ENCODE measurements at regions not wholly inside any gene's neighbourhood (a gene's known extent, or its start where the extent isn't known, plus 50 kb on each side); places are given as distances from the start of the nearest gene placed in this dataset.

- Histone ChIP-seq H3K9ac (ENCODE audit: low read depth in 1 of 2, low read length in 2 of 2) (no peak overlapping the region), H3K27me3 (ENCODE audit: control insufficient read depth in 2 of 2, insufficient read depth in 2 of 2, low read length in 2 of 2) (no peaks in the 10 kb centered on the region), H3K9me3 (ENCODE audit: control insufficient read depth in 2 of 2, low read length in 2 of 2) (no peaks in the 10 kb centered on the region), H3K36me3 (ENCODE audit: control insufficient read depth in 2 of 2, insufficient read depth in 2 of 2, low read length in 2 of 2) (peaks cover 0 to 2% of the 10 kb centered on the region in 2 donors), H3K4me1 (ENCODE audit: control insufficient read depth in 2 of 2, insufficient read depth in 2 of 2, low read length in 2 of 2) (peaks cover 24 to 43% of the 10 kb centered on the region in 2 donors), H3K4me3 (ENCODE audit: low read length in 2 of 2) (no peak overlapping the region), H3K27ac (ENCODE audit: low read depth in 2 of 2, low read length in 2 of 2) (no peak overlapping the region)
Observed at GRCh38 chr2:8576525-8577167, 105.2 kb upstream of the ID2 start.

- Histone ChIP-seq H3K4me1 (ENCODE audit: control insufficient read depth in 2 of 2, insufficient read depth in 2 of 2, low read length in 2 of 2) (peaks cover 18 to 42% of the 10 kb centered on the region in 2 donors), H3K9me3 (ENCODE audit: control insufficient read depth in 2 of 2, low read length in 2 of 2) (no peaks in the 10 kb centered on the region), H3K27me3 (ENCODE audit: control insufficient read depth in 2 of 2, insufficient read depth in 2 of 2, low read length in 2 of 2) (no peaks in the 10 kb centered on the region), H3K4me3 (ENCODE audit: low read length in 2 of 2) (no peak overlapping the region), H3K9ac (ENCODE audit: low read depth in 1 of 2, low read length in 2 of 2) (no peak overlapping the region), H3K36me3 (ENCODE audit: control insufficient read depth in 2 of 2, insufficient read depth in 2 of 2, low read length in 2 of 2) (peaks cover 0 to 2% of the 10 kb centered on the region in 2 donors), H3K27ac (ENCODE audit: low read depth in 2 of 2, low read length in 2 of 2) (no peak overlapping the region)
Observed at GRCh38 chr2:8577573-8577972, 104.3 kb upstream of the ID2 start.

DNA sequence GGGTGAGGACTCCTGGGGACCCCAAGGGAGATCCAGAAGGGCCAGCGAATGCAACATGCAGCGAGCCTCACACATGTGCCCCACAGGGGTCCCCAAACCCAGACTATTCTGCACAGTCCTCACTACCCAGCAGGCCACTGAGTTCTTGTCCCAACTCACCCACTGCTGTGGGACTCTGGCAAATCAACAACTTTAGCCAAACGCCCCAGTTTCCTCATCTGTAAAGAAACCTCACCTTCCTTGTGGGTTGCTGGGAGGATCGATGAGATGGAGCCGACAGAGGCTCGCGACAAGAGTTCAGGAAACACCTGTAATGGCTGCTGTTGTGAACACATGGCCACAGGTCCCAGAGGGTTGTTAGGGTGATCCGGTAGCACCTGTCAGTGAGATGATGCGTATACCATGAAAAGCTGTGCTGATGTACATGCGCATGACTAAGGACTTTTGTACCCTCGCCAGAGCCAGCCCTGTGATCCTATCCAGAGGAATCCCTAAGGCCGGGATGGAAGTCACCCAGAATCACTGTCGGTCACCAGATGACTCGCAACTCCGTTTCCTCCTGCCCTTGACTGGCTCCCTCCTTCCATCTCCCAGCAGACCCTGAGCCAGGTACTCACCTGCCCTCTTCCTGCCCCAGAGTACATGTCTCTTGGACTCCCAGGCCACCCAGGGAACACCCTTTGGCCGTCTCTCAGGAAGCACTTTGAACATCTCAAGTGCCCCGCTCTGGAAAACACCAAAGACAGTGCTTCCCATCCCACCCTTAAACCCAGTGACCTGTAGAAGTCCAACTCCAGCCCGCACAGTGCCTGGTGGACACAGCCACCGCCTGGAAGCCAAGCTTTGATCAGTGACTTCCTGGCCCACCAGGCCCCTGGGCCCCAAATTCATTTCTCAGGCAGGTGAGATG, 103.3 kb upstream of the ID2 start:
- Histone ChIP-seq H3K27me3 (ENCODE audit: control insufficient read depth in 2 of 2, insufficient read depth in 2 of 2, low read length in 2 of 2) (no peaks in the 10 kb centered on the region), H3K9ac (ENCODE audit: low read depth in 1 of 2, low read length in 2 of 2) (no peak overlapping the region), H3K4me1 (ENCODE audit: control insufficient read depth in 2 of 2, insufficient read depth in 2 of 2, low read length in 2 of 2) (peaks cover 26 to 47% of the 10 kb centered on the region in 2 donors), H3K36me3 (ENCODE audit: control insufficient read depth in 2 of 2, insufficient read depth in 2 of 2, low read length in 2 of 2) (peaks cover 0 to 2% of the 10 kb centered on the region in 2 donors), H3K27ac (ENCODE audit: low read depth in 2 of 2, low read length in 2 of 2) (no peak overlapping the region), H3K9me3 (ENCODE audit: control insufficient read depth in 2 of 2, low read length in 2 of 2) (no peaks in the 10 kb centered on the region), H3K4me3 (ENCODE audit: low read length in 2 of 2) (no peak overlapping the region)

DNA sequence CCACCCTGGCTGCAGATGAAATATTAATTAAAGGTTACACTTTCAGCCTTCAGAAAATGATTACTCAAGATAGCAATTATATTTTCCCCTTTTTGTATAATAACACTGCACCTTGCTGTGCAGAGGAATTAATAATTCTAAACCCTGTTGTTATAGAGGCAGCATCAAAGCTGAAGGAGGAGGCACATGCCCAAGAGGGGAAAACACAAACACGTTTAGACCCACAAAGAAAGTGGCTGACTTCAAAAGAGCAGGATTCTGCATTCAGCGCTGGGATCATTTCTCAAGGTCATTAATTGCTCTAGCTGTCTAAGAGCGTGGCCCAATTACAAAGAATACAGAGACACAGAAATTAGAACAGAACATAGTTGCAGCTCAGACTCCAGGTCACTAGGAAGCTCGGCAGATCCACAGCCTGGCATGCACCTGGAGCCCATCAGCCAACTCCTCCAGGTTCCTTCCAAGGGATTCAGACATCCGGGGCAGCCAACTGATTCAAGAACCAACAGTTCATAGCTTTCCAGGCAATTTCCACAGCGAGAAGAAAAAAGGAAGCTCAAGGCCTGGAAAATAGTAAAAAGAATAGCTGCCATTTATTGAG, 102.3 kb upstream of the ID2 start:
- Histone ChIP-seq H3K27ac (ENCODE audit: low read depth in 2 of 2, low read length in 2 of 2) (no peak overlapping the region), H3K4me3 (ENCODE audit: low read length in 2 of 2) (no peak overlapping the region), H3K4me1 (ENCODE audit: control insufficient read depth in 2 of 2, insufficient read depth in 2 of 2, low read length in 2 of 2) (peaks cover 25 to 44% of the 10 kb centered on the region in 2 donors), H3K9ac (ENCODE audit: low read depth in 1 of 2, low read length in 2 of 2) (no peak overlapping the region), H3K36me3 (ENCODE audit: control insufficient read depth in 2 of 2, insufficient read depth in 2 of 2, low read length in 2 of 2) (peaks cover 0 to 2% of the 10 kb centered on the region in 2 donors), H3K9me3 (ENCODE audit: control insufficient read depth in 2 of 2, low read length in 2 of 2) (no peaks in the 10 kb centered on the region), H3K27me3 (ENCODE audit: control insufficient read depth in 2 of 2, insufficient read depth in 2 of 2, low read length in 2 of 2) (no peaks in the 10 kb centered on the region)

DNA sequence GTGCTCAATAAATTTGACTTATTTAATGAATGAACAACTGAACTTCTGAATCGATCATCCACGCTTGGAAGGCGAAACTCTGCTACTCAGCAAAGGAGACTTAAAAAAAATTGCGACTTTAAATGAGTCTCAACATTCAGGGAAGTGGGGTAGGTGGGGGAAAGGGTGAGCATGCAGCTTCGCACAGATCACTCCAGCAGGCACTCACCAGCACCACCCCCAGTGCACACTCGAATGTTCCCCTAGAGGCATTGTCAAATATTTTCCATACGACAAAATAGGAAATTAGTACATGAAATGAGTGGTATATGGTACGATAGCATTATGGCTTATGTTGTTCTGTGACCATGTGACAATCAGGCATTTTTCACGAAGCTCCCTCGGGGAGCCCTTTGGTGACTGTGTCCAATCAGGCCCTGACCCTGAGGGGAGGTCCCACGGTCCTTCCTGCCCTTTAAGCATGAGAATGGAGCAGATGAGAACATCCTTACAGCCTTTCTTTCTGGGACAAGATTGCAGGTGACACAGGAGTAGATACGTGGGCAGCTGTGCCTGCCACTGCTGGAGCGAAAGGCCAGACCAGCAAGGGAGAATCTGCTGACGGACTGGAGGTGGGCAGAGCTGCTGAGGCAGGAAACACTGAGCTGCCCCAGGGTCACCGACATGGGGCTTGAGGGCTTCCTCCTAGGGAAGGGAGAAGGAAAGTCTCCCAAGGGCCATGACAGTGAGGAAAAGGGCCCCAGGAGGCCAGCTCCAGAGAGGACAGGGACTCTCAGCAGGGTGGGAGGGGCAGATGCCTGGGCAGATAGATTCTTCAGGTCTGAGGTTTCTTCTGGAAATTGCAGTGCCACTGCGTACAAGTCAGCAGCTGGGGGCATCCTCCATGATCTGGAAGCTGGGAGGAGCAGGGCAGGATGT, 101.3 kb upstream of the ID2 start:
- Histone ChIP-seq H3K9me3 (ENCODE audit: control insufficient read depth in 2 of 2, low read length in 2 of 2) (no peaks in the 10 kb centered on the region), H3K27ac (ENCODE audit: low read depth in 2 of 2, low read length in 2 of 2) (peak overlapping the region in 1 of 2 donors; percentile 16), H3K4me1 (ENCODE audit: control insufficient read depth in 2 of 2, insufficient read depth in 2 of 2, low read length in 2 of 2) (peaks cover 25 to 35% of the 10 kb centered on the region in 2 donors), H3K27me3 (ENCODE audit: control insufficient read depth in 2 of 2, insufficient read depth in 2 of 2, low read length in 2 of 2) (no peaks in the 10 kb centered on the region), H3K36me3 (ENCODE audit: control insufficient read depth in 2 of 2, insufficient read depth in 2 of 2, low read length in 2 of 2) (peaks cover 0 to 2% of the 10 kb centered on the region in 2 donors), H3K9ac (ENCODE audit: low read depth in 1 of 2, low read length in 2 of 2) (peak overlapping the region; percentile 20 to 24), H3K4me3 (ENCODE audit: low read length in 2 of 2) (no peak overlapping the region)

GRCh38 chr2:8581234-8581561, 100.7 kb upstream of the ID2 start:
- H3K4me1 ChIP-seq (ENCODE audit: control insufficient read depth in 2 of 2, insufficient read depth in 2 of 2, low read length in 2 of 2) = peaks cover 25 to 29% of the 10 kb centered on the region in 2 donors
- H3K27ac ChIP-seq (ENCODE audit: low read depth in 2 of 2, low read length in 2 of 2) = peak overlapping the region; percentile 16 to 18
- H3K27me3 ChIP-seq (ENCODE audit: control insufficient read depth in 2 of 2, insufficient read depth in 2 of 2, low read length in 2 of 2) = no peaks in the 10 kb centered on the region
- no peaks in the 10 kb centered on the region for H3K9me3 ChIP-seq (ENCODE audit: control insufficient read depth in 2 of 2, low read length in 2 of 2)
- peak overlapping the region; percentile 20 to 24 for H3K9ac ChIP-seq (ENCODE audit: low read depth in 1 of 2, low read length in 2 of 2)
- peaks cover 0 to 2% of the 10 kb centered on the region in 2 donors for H3K36me3 ChIP-seq (ENCODE audit: control insufficient read depth in 2 of 2, insufficient read depth in 2 of 2, low read length in 2 of 2)
- no peak overlapping the region for H3K4me3 ChIP-seq (ENCODE audit: low read length in 2 of 2)

DNA sequence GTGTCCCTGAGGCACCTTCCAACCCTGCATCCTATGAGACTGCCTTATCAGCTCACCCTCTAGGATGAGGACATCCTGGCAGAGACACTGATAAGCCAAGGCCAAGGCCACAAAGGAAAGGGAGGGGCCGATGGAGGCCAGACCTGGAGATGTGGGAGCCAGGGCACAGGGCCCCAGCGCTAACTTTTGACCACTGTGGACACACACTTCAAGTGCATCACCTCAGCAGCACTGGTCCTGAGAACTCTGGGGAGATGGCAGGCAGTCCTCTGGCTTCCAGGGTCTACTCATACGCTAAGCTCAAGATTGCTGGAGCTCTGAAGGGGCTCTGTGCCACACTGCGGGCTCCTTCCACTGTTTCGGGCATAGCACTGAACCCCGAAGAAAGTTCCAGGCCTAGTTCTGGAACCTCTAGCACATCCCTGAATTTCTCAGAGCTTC, 100.2 kb upstream of the ID2 start:
- Histone ChIP-seq H3K9ac (ENCODE audit: low read depth in 1 of 2, low read length in 2 of 2) (peak overlapping the region; percentile 20 to 24), H3K9me3 (ENCODE audit: control insufficient read depth in 2 of 2, low read length in 2 of 2) (no peaks in the 10 kb centered on the region), H3K4me1 (ENCODE audit: control insufficient read depth in 2 of 2, insufficient read depth in 2 of 2, low read length in 2 of 2) (peaks cover 25 to 28% of the 10 kb centered on the region in 2 donors), H3K4me3 (ENCODE audit: low read length in 2 of 2) (no peak overlapping the region), H3K27me3 (ENCODE audit: control insufficient read depth in 2 of 2, insufficient read depth in 2 of 2, low read length in 2 of 2) (no peaks in the 10 kb centered on the region), H3K36me3 (ENCODE audit: control insufficient read depth in 2 of 2, insufficient read depth in 2 of 2, low read length in 2 of 2) (peaks cover 0 to 2% of the 10 kb centered on the region in 2 donors), H3K27ac (ENCODE audit: low read depth in 2 of 2, low read length in 2 of 2) (peak overlapping the region; percentile 16 to 18)

DNA sequence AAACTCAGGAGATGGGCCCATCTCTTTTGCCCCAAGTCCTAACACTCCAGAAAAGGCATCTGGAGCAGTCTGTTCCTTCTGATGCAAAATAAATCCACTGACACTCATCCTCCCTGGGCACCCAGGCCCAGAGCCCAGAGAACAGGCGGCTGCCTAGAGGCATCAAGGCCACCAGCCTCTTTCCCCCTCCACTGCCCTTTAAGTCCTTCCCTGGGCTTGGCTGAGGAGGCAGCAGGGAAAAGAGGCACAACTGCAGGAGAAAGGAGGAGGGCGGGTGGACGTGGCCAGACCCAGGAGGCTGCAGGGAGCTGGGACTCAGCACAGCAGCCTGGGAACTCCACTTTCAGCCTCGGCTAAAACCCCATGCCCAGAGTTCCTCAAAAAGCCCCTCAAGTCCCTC, 99.7 kb upstream of the ID2 start:
- Histone ChIP-seq H3K36me3 (ENCODE audit: control insufficient read depth in 2 of 2, insufficient read depth in 2 of 2, low read length in 2 of 2) (peaks cover 0 to 2% of the 10 kb centered on the region in 2 donors), H3K27ac (ENCODE audit: low read depth in 2 of 2, low read length in 2 of 2) (peak overlapping the region in 1 of 2 donors; percentile 65), H3K9ac (ENCODE audit: low read depth in 1 of 2, low read length in 2 of 2) (peak overlapping the region in 1 of 2 donors; percentile 3), H3K27me3 (ENCODE audit: control insufficient read depth in 2 of 2, insufficient read depth in 2 of 2, low read length in 2 of 2) (no peaks in the 10 kb centered on the region), H3K4me3 (ENCODE audit: low read length in 2 of 2) (no peak overlapping the region), H3K4me1 (ENCODE audit: control insufficient read depth in 2 of 2, insufficient read depth in 2 of 2, low read length in 2 of 2) (peaks cover 25 to 28% of the 10 kb centered on the region in 2 donors), H3K9me3 (ENCODE audit: control insufficient read depth in 2 of 2, low read length in 2 of 2) (no peaks in the 10 kb centered on the region)

GRCh38 chr2:8582651-8583399, 99.0 kb upstream of the ID2 start:
- Histone ChIP-seq H3K4me1 (ENCODE audit: control insufficient read depth in 2 of 2, insufficient read depth in 2 of 2, low read length in 2 of 2) (peaks cover 25 to 28% of the 10 kb centered on the region in 2 donors), H3K9me3 (ENCODE audit: control insufficient read depth in 2 of 2, low read length in 2 of 2) (no peaks in the 10 kb centered on the region), H3K9ac (ENCODE audit: low read depth in 1 of 2, low read length in 2 of 2) (peak overlapping the region; percentile 63 to 80), H3K4me3 (ENCODE audit: low read length in 2 of 2) (peak overlapping the region in 1 of 2 donors; percentile 60), H3K27me3 (ENCODE audit: control insufficient read depth in 2 of 2, insufficient read depth in 2 of 2, low read length in 2 of 2) (no peaks in the 10 kb centered on the region), H3K27ac (ENCODE audit: low read depth in 2 of 2, low read length in 2 of 2) (peak overlapping the region; percentile 65 to 79), H3K36me3 (ENCODE audit: control insufficient read depth in 2 of 2, insufficient read depth in 2 of 2, low read length in 2 of 2) (peaks cover 0 to 2% of the 10 kb centered on the region in 2 donors)
